ENCODE measurements at regions not wholly inside any gene's neighbourhood (a gene's known extent, or its start where the extent isn't known, plus 50 kb on each side); places are given as distances from the start of the nearest gene placed in this dataset.

- no peak for DNase-seq
- Histone ChIP-seq H3K27ac (no peak overlapping the region), H3K27me3 (no peaks in the 10 kb centered on the region), H3K9me3 (peaks cover 0 to 3% (median 0%) of the 10 kb centered on the region in 3 donors), H3K4me1 (no peaks in the 10 kb centered on the region), H3K4me3 (no peak overlapping the region), H3K36me3 (no peaks in the 10 kb centered on the region)
- intact Hi-C loops (cut with DNase I; ENCODE audit: low total_unique reads) = no loop called here
- TF ChIP-seq CTCF (IDR thresholded peaks at IDR 0.05) = no peak
Observed at GRCh38 chr7:54847921-54848320, 88.9 kb upstream of the SEC61G start.

GRCh38 chr7:54856856-54857255 lies 97.8 kb upstream of the SEC61G start:
- intact Hi-C loops (cut with DNase I; ENCODE audit: low total_unique reads) = no loop called here
- no peak for TF ChIP-seq CTCF (IDR thresholded peaks at IDR 0.05)

GRCh38 chr7:54857294-54857693 lies 98.3 kb upstream of the SEC61G start:
- Histone ChIP-seq H3K27ac (no peak overlapping the region), H3K27me3 (no peaks in the 10 kb centered on the region), H3K4me1 (peaks cover 0 to 9% (median 0%) of the 10 kb centered on the region in 4 donors), H3K4me3 (no peak overlapping the region), H3K36me3 (no peaks in the 10 kb centered on the region), H3K9me3 (peaks cover 0 to 5% (median 0%) of the 10 kb centered on the region in 3 donors)
- TF ChIP-seq CTCF (IDR thresholded peaks at IDR 0.05) = no peak
- DNase-seq = no peak
- intact Hi-C loops (cut with DNase I; ENCODE audit: low total_unique reads) = no loop called here

More at GRCh38 chr7:54856856-54857255, 97.8 kb upstream of the SEC61G start:
- Histone ChIP-seq H3K9me3 (peaks cover 0 to 5% (median 0%) of the 10 kb centered on the region in 3 donors), H3K4me1 (peaks cover 0 to 9% (median 0%) of the 10 kb centered on the region in 4 donors), H3K36me3 (no peaks in the 10 kb centered on the region), H3K4me3 (no peak overlapping the region), H3K27ac (no peak overlapping the region), H3K27me3 (no peaks in the 10 kb centered on the region)
- DNase-seq = no peak

GRCh38 chr7:54858008-54858692 lies 99.1 kb upstream of the SEC61G start:
- no peak for TF ChIP-seq CTCF (IDR thresholded peaks at IDR 0.05)
- no peaks in the 10 kb centered on the region for H3K27me3 ChIP-seq

GRCh38 chr7:54859066-54859465 lies 100.1 kb upstream of the SEC61G start:
- no peak for DNase-seq
- no peaks in the 10 kb centered on the region for H3K27me3 ChIP-seq
- peaks cover 0 to 9% (median 0%) of the 10 kb centered on the region in 4 donors for H3K4me1 ChIP-seq
- H3K27ac ChIP-seq = no peak overlapping the region
- no peaks in the 10 kb centered on the region for H3K36me3 ChIP-seq
- no peak for TF ChIP-seq CTCF (IDR thresholded peaks at IDR 0.05)
- no peak overlapping the region for H3K4me3 ChIP-seq
- intact Hi-C loops (cut with DNase I; ENCODE audit: low total_unique reads) = no loop called here
- H3K9me3 ChIP-seq = no peaks in the 10 kb centered on the region

More at GRCh38 chr7:54858008-54858692, 99.1 kb upstream of the SEC61G start:
- Histone ChIP-seq H3K4me3 (no peak overlapping the region), H3K36me3 (no peaks in the 10 kb centered on the region), H3K4me1 (peaks cover 0 to 9% (median 0%) of the 10 kb centered on the region in 4 donors), H3K9me3 (peaks cover 0 to 3% (median 0%) of the 10 kb centered on the region in 3 donors), H3K27ac (no peak overlapping the region)
- no peak for DNase-seq
- intact Hi-C loops (cut with DNase I; ENCODE audit: low total_unique reads) = no loop called here

Data from tibial artery (tissue), 4 donors.